HL-60 (cell line): ENCODE measurements at regions not wholly inside any gene's neighbourhood (a gene's known extent, or its start where the extent isn't known, plus 50 kb on each side); places are given as distances from the start of the nearest gene placed in this dataset.

ENCODE experiments used
- CTCF ChIP-seq: IDR thresholded peaks from one replicate; pipeline ENCODE4 v1.5.1; 2011; ENCODE audit warnings: low read length, control low read depth, inconsistent platforms; ENCODE audit not compliant: insufficient read depth
- GABPA ChIP-seq: IDR thresholded peaks from 2 replicates; pipeline ENCODE4 v1.6.1; 2012; ENCODE audit warnings: low read depth
- POLR2AphosphoS5 ChIP-seq: IDR thresholded peaks from 2 replicates; pipeline ENCODE4 v1.6.1; 2012; ENCODE audit warnings: low read depth
- REST ChIP-seq: IDR thresholded peaks from 2 replicates; pipeline ENCODE4 v1.6.1; 2012; ENCODE audit warnings: low read depth; ENCODE audit not compliant: insufficient replicate concordance
- SPI1 ChIP-seq: IDR thresholded peaks from 2 replicates; pipeline ENCODE4 v1.6.1; 2012; ENCODE audit warnings: low read depth, mild to moderate bottlenecking, borderline replicate concordance

GRCh38 chr17:77707546-77707945 lies 251.0 kb upstream of the TNRC6C start:
- no peak for TF ChIP-seq CTCF
- TF ChIP-seq POLR2AphosphoS5, result no peak
- no peak for TF ChIP-seq REST
- no peak for TF ChIP-seq GABPA
- TF ChIP-seq SPI1, result no peak
